KMS-11 (cell line): ENCODE measurements at regions not wholly inside any gene's neighbourhood (a gene's known extent, or its start where the extent isn't known, plus 50 kb on each side); places are given as distances from the start of the nearest gene placed in this dataset.

Source experiments
- H2AFZ ChIP-seq: fragments of 200-600 bp; sonication (generic); 2 replicates; pipeline ENCODE4 v1.6.1; 2016; ENCODE audit warnings: antibody characterized with exemption, mixed run types, low read depth
- H3K27ac ChIP-seq: fragments of 200-600 bp; sonication (generic); 2 replicates; pipeline ENCODE4 v1.6.1; 2016; ENCODE audit warnings: mild to moderate bottlenecking, mixed run types
- H3K27me3 ChIP-seq: fragments of 200-600 bp; sonication (generic); 2 replicates; pipeline ENCODE4 v1.6.1; 2017; ENCODE audit warnings: mild to moderate bottlenecking, low read depth, mixed run types, moderate library complexity; ENCODE audit not compliant: insufficient read depth
- H3K36me3 ChIP-seq: fragments of 200-600 bp; sonication (generic); 2 replicates; pipeline ENCODE4 v1.6.1; 2017; ENCODE audit warnings: mild to moderate bottlenecking, mixed run types; ENCODE audit not compliant: insufficient read depth
- H3K4me1 ChIP-seq: fragments of 200-600 bp; sonication (generic); 2 replicates; pipeline ENCODE4 v1.6.1; 2016; ENCODE audit warnings: mild to moderate bottlenecking, low read depth, mixed run types; ENCODE audit not compliant: poor library complexity, severe bottlenecking
- H3K4me2 ChIP-seq: fragments of 200-600 bp; sonication (generic); 2 replicates; pipeline ENCODE4 v1.7.0; 2016; ENCODE audit warnings: mild to moderate bottlenecking, mixed run types
- H3K4me3 ChIP-seq: fragments of 200-600 bp; sonication (generic); IDR thresholded peaks from 2 replicates; pipeline ENCODE4 v1.6.1; 2017; ENCODE audit warnings: low read depth, low read length, mixed read lengths; ENCODE audit not compliant: insufficient read depth
- H3K79me2 ChIP-seq: fragments of 200-600 bp; sonication (generic); 2 replicates; pipeline ENCODE4 v1.6.1; 2016; ENCODE audit warnings: low read depth, mixed run types; ENCODE audit not compliant: insufficient read depth
- H3K9ac ChIP-seq: fragments of 200-600 bp; sonication (generic); 2 replicates; pipeline ENCODE4 v1.6.1; 2016; ENCODE audit warnings: mild to moderate bottlenecking, mixed run types
- H4K20me1 ChIP-seq: fragments of 200-600 bp; sonication (generic); 2 replicates; pipeline ENCODE4 v1.6.1; 2016; ENCODE audit warnings: mild to moderate bottlenecking, mixed run types; ENCODE audit not compliant: insufficient read depth
- CTCF ChIP-seq: fragments of 200-600 bp; sonication (generic); conservative IDR thresholded peaks from 2 replicates; pipeline ENCODE4 v1.6.1; 2017; ENCODE audit warnings: low read depth, mild to moderate bottlenecking, antibody characterized with exemption, low read length, moderate library complexity, mixed read lengths

DNA sequence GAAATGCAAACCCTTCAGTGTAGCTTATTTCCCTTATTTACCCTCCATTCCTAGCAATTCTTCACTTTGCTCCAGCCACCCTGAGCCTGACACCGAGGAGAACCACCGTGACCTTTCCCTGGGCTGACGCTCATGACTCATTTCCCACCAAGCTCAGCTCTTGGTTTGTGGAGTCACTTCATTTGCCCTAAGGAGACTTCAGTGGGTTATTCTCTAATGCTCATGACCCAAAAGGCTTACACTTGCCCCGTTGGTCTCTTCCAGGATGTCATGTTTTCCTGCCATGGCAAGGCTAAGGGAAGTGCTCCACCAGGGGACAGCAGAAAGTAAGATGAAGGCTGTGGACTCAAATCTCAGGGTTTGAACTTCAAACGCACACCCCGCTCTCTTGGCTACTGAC lies 161.0 kb downstream of the CBLN1 start:
- H4K20me1 ChIP-seq, result no peaks in the 10 kb centered on the region
- no peak overlapping the region for H3K4me3 ChIP-seq
- H3K36me3 ChIP-seq, result no peaks in the 10 kb centered on the region
- no peak for TF ChIP-seq CTCF
- H3K27me3 ChIP-seq, result no peaks in the 10 kb centered on the region
- H2AFZ ChIP-seq, result no peak overlapping the region
- H3K79me2 ChIP-seq, result no peaks in the 10 kb centered on the region
- no peak overlapping the region for H3K27ac ChIP-seq
- H3K4me1 ChIP-seq, result no peaks in the 10 kb centered on the region
- no peak overlapping the region for H3K4me2 ChIP-seq
- no peak overlapping the region for H3K9ac ChIP-seq

- no peak overlapping the region for H3K4me2 ChIP-seq
- no peak overlapping the region for H2AFZ ChIP-seq
- TF ChIP-seq CTCF, result no peak
- no peaks in the 10 kb centered on the region for H3K27me3 ChIP-seq
- H3K36me3 ChIP-seq, result no peaks in the 10 kb centered on the region
- no peak overlapping the region for H3K4me3 ChIP-seq
- no peak overlapping the region for H3K9ac ChIP-seq
- H3K79me2 ChIP-seq, result no peaks in the 10 kb centered on the region
- no peaks in the 10 kb centered on the region for H3K4me1 ChIP-seq
- no peaks in the 10 kb centered on the region for H4K20me1 ChIP-seq
- H3K27ac ChIP-seq, result no peak overlapping the region
Measured at GRCh38 chr16:49116873-49117272, 164.8 kb downstream of the CBLN1 start.

DNA sequence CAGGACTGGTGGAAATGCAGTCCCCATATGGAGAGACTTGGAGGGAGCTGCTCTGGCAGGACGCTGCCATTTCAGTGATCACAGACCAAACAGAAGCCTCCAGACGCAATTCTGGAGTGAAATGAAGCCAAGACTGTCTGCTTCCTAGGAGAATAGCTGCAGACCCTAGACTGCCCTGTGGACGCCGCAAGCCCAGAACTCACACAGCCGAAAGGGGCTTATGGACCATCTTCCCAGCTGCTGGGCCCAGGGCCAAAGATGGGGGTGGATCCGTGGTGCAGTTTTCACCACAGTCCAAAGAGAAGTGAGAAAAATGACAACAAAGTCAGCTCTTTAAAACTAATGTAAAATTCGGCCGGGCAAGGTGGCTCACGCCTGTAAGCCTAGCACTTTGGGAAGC lies 165.7 kb downstream of the CBLN1 start:
- Histone ChIP-seq H3K36me3 (no peaks in the 10 kb centered on the region), H3K4me2 (no peak overlapping the region), H3K9ac (no peak overlapping the region), H2AFZ (no peak overlapping the region), H3K4me1 (no peaks in the 10 kb centered on the region), H3K4me3 (no peak overlapping the region), H4K20me1 (no peaks in the 10 kb centered on the region), H3K27ac (no peak overlapping the region), H3K27me3 (no peaks in the 10 kb centered on the region), H3K79me2 (no peaks in the 10 kb centered on the region)
- TF ChIP-seq CTCF, result no peak

- no peaks in the 10 kb centered on the region for H3K27me3 ChIP-seq
Measured at GRCh38 chr16:49112754-49113153, 168.9 kb downstream of the CBLN1 start.

More at GRCh38 chr16:49112754-49113153, 168.9 kb downstream of the CBLN1 start:
- TF ChIP-seq CTCF, result no peak
- no peaks in the 10 kb centered on the region for H3K4me1 ChIP-seq
- H3K4me3 ChIP-seq, result no peak overlapping the region
- no peaks in the 10 kb centered on the region for H3K79me2 ChIP-seq
- H4K20me1 ChIP-seq, result no peaks in the 10 kb centered on the region
- H3K4me2 ChIP-seq, result no peak overlapping the region
- H3K27ac ChIP-seq, result no peak overlapping the region
- H2AFZ ChIP-seq, result no peak overlapping the region
- H3K9ac ChIP-seq, result no peak overlapping the region
- no peaks in the 10 kb centered on the region for H3K36me3 ChIP-seq
